D721Med (cell line): ENCODE measurements at regions not wholly inside any gene's neighbourhood (a gene's known extent, or its start where the extent isn't known, plus 50 kb on each side); places are given as distances from the start of the nearest gene placed in this dataset.

Experiments
- DNase-seq: peaks from one replicate; pipeline ENCODE4 v3.0.0; 2011; ENCODE audit warnings: low spot score; ENCODE audit not compliant: insufficient read length
- FAIRE-seq: peaks from 2 replicates; lab custom pipeline; 2011; peaks lifted over from hg19 to GRCh38; lab: Jason Lieb, UNC
- TF ChIP-seq, protein P1 (sequence below): IDR thresholded peaks from 2 replicates; pipeline ENCODE4 v1.5.1; 2012; ENCODE audit warnings: mild to moderate bottlenecking, control low read depth; ENCODE audit not compliant: insufficient read depth; ENCODE audit errors: missing control alignments

DNA sequence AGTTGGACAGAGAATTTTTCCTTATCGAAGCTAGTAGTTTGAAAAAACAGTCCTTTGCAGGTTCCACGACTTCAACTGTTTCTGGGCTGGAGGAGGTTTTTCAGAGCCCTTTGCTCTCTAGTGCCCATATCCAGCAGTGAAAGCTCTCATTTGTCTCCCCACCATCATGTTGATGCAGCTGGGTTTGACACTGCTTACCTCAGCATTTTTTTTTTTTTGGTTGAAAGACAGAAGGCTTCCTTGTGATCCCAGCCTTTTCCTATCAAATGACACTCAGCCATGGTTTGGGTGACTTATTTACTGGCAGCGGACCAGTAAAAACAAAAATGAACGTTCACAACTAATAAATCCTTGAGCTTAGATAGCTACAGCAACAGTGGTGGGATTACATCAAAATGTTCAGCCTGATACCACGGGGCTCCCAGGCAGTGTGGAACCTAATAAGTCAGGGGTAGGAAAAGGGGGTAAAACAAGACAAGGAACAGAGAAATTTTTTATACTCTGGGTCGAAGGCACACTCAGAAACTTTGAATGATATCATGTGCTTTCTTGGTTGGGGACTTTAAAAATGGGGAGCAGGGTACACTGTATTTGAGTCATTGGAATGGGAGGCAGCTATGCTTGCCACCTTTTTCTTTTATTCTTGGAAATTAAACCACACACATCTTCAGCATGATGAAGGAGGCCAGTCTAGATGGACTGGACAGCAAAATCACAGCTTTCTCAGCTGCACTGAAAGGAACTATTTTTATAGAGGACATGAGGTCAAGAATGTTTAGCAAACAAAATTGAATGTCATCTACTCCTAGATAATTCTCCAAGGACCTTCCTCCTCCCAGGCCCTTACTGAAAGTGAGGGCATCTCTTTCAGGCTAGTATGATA lies 308.9 kb upstream of the MPDZ start:
- DNase-seq (no peak), FAIRE-seq (no peak)
- TF ChIP-seq, protein P1, sequence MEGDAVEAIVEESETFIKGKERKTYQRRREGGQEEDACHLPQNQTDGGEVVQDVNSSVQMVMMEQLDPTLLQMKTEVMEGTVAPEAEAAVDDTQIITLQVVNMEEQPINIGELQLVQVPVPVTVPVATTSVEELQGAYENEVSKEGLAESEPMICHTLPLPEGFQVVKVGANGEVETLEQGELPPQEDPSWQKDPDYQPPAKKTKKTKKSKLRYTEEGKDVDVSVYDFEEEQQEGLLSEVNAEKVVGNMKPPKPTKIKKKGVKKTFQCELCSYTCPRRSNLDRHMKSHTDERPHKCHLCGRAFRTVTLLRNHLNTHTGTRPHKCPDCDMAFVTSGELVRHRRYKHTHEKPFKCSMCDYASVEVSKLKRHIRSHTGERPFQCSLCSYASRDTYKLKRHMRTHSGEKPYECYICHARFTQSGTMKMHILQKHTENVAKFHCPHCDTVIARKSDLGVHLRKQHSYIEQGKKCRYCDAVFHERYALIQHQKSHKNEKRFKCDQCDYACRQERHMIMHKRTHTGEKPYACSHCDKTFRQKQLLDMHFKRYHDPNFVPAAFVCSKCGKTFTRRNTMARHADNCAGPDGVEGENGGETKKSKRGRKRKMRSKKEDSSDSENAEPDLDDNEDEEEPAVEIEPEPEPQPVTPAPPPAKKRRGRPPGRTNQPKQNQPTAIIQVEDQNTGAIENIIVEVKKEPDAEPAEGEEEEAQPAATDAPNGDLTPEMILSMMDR, result no peak

- TF ChIP-seq, protein P1, result no peak
- no peak for FAIRE-seq
- no peak for DNase-seq
Observed at GRCh38 chr9:13587571-13587970, 308.1 kb upstream of the MPDZ start.

GRCh38 chr9:13586587-13587374 lies 307.3 kb upstream of the MPDZ start:
- FAIRE-seq (no peak), DNase-seq (no peak)
- TF ChIP-seq, protein P1, result no peak

- DNase-seq (no peak), FAIRE-seq (no peak)
- TF ChIP-seq, protein P1, result no peak
Observed at GRCh38 chr9:13580760-13581159, 301.3 kb upstream of the MPDZ start.

GRCh38 chr9:13580131-13580530 lies 300.6 kb upstream of the MPDZ start:
- no peak for FAIRE-seq
- TF ChIP-seq, protein P1, result no peak
- no peak for DNase-seq

DNA sequence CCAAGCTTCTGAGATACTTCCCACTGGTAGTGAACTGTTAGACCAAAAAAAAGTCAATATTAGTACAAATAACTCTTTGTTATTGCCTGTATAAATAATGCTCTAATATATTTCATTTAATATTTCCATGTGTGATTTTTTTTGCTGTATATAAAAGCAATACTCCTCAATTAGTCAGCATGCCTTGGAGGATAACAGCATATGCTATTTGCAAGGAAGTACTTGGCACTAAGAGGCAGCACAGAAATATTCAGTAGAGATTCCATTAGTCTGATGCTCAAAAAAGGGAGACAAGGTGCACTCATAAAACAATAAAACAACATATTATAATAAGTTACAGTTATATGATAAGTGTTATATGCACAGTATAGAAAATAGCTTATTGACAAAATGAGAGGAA lies 296.6 kb upstream of the MPDZ start:
- no peak for FAIRE-seq
- no peak for DNase-seq
- TF ChIP-seq, protein P1, result no peak
